Stimulated activated CD4-positive, alpha-beta T cell treated with anti-CD3 and anti-CD28 coated beads, TNF-alpha, amount 100 ng/mL, for 4 hours (primary cell): ENCODE measurements at regions not wholly inside any gene's neighbourhood (a gene's known extent, or its start where the extent isn't known, plus 50 kb on each side); places are given as distances from the start of the nearest gene placed in this dataset.
"Not testable (repeated sequence)": the region's sequence is repeated elsewhere in the genome, so short reads cannot be mapped to it uniquely, and the experiment has no call there.

Experiments
- DNase-seq, 3 experiments: peaks; one replicate each; pipeline ENCODE4 v3.0.0-alpha.2; 2020; ENCODE audit warnings: low read depth in 3 of 3

- no peak for DNase-seq
Observed at GRCh38 chr2:225761396-225761795, 361.9 kb downstream of the NYAP2 start.

GRCh38 chr2:225757248-225757647, 357.7 kb downstream of the NYAP2 start:
- DNase-seq, result no peak

- no peak for DNase-seq
Observed at GRCh38 chr2:225756198-225756597, 356.7 kb downstream of the NYAP2 start.

GRCh38 chr2:225748609-225749008, 349.1 kb downstream of the NYAP2 start:
- no peak for DNase-seq

- not testable (repeated sequence) for DNase-seq
Observed at GRCh38 chr2:225743996-225744395, 344.5 kb downstream of the NYAP2 start.

GRCh38 chr2:225742487-225742886, 343.0 kb downstream of the NYAP2 start:
- no peak for DNase-seq

GRCh38 chr2:225740086-225740485, 340.6 kb downstream of the NYAP2 start:
- DNase-seq, result no peak

- no peak for DNase-seq
Observed at GRCh38 chr2:225739328-225739727, 339.8 kb downstream of the NYAP2 start.

- no peak for DNase-seq
Observed at GRCh38 chr2:225738735-225739134, 339.2 kb downstream of the NYAP2 start.

GRCh38 chr2:225737556-225737955, 338.0 kb downstream of the NYAP2 start:
- no peak for DNase-seq

GRCh38 chr2:225735844-225736243, 336.3 kb downstream of the NYAP2 start:
- no peak for DNase-seq

GRCh38 chr2:225725726-225726125, 326.2 kb downstream of the NYAP2 start:
- DNase-seq, result no peak
